ENCODE measurements at regions not wholly inside any gene's neighbourhood (a gene's known extent, or its start where the extent isn't known, plus 50 kb on each side); places are given as distances from the start of the nearest gene placed in this dataset.

DNA sequence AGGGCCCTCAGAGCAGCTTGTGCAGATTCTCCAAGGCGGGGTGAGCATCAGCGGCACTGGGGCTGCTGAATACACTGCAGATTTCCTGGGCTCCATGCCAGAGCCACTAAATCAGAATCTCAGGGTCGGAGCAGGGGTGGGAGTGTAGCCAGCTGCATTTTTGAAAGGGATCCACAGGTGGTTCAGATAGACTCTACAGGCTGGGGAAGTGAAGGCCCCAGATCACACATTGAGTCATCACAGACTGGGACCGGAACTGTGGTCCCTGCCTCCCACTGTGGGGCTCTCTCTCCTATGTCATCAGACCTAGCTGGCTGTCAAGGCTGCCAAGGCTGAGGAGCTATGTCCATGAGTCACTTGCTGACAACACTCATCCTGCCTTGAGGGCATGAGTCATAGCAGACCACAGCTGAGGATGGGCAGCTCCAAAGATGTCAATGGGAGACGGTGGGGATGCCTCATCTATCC lies 162.3 kb upstream of the MAMLD1 start:
- no peak overlapping the region for H4K91ac ChIP-seq (ENCODE audit: low read depth, low read length, poor library complexity)
- no peak overlapping the region for H3K4ac ChIP-seq (ENCODE audit: low read length)
- no peak overlapping the region for H3K23ac ChIP-seq (ENCODE audit: low read depth, low read length, poor library complexity)
- no peak overlapping the region for H2BK120ac ChIP-seq (ENCODE audit: low read depth, low read length)
- H3K4me2 ChIP-seq (ENCODE audit: insufficient read depth, low read length, poor library complexity, severe bottlenecking) = no peak overlapping the region
- H2BK15ac ChIP-seq (ENCODE audit: low read length) = no peak overlapping the region
- H3K9me3 ChIP-seq (replicated peaks in 1 of 2; ENCODE audit: control insufficient read depth in 2 of 2, insufficient read depth in 1 of 2, low read depth in 1 of 2, low read length in 2 of 2) = no peaks in the 10 kb centered on the region
- H3K9ac ChIP-seq (ENCODE audit: low read depth, low read length, poor library complexity) = no peak overlapping the region
- H2BK12ac ChIP-seq (ENCODE audit: low read length) = no peak overlapping the region
- no peak overlapping the region for H3K14ac ChIP-seq (ENCODE audit: low read length)
- no peak overlapping the region for H2BK5ac ChIP-seq (ENCODE audit: low read length)
- H3K27me3 ChIP-seq (ENCODE audit: control insufficient read depth in 3 of 3, insufficient read depth in 3 of 3, low read depth in 1 of 3, low read length in 3 of 3) = no peaks in the 10 kb centered on the region
- H2AFZ ChIP-seq (ENCODE audit: low read length) = no peak overlapping the region
- H3K4me3 ChIP-seq (ENCODE audit: low read length in 2 of 2) = no peak overlapping the region
- no peaks in the 10 kb centered on the region for H3K4me1 ChIP-seq (ENCODE audit: control insufficient read depth in 2 of 2, insufficient read depth in 1 of 2, low read depth in 1 of 2, low read length in 2 of 2)
- H2AK5ac ChIP-seq (ENCODE audit: low read depth, low read length) = no peak overlapping the region
- WGBS, 2 donors (ENCODE audit: extremely low coverage in 2 of 2, insufficient read length in 2 of 2, insufficient replicate concordance in 1 of 2) = no CpG with 5 or more reads among the region's 5 CpGs
- no peaks in the 10 kb centered on the region for H3K79me1 ChIP-seq (ENCODE audit: low read depth, low read length)
- no peaks in the 10 kb centered on the region for H3K36me3 ChIP-seq (replicated peaks in 1 of 2; ENCODE audit: control insufficient read depth in 2 of 2, insufficient read depth in 2 of 2, low read length in 2 of 2)
- H3K18ac ChIP-seq (ENCODE audit: low read length) = no peak overlapping the region
- no peak overlapping the region for H4K8ac ChIP-seq (ENCODE audit: low read depth, low read length)
- DNase-seq (ENCODE audit: low spot score) = no peak
- H3K27ac ChIP-seq (replicated peaks; ENCODE audit: low read length) = no peak overlapping the region

DNA sequence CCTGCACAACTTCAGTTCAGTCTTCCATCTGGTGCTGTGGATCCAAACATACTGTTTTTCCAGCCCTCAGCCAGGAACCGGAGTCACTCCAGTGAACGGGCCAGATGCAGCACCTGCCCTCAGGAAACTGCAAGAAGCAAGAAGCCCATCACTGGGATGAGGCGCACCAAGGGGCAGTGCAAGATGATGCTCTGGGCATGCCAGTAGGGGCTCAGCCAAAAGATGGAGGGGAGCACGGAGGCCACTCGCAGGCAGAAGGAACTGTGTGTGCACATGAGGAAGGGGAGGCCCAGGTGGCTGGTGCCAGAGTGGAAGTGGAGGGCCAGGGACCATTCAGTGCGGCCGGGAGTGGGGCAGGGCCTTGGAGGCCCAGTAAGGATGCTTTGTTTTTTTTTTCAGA lies 161.7 kb upstream of the MAMLD1 start:
- no peak overlapping the region for H2AK5ac ChIP-seq (ENCODE audit: low read depth, low read length)
- no peak overlapping the region for H3K27ac ChIP-seq (replicated peaks; ENCODE audit: low read length)
- no peak overlapping the region for H2AFZ ChIP-seq (ENCODE audit: low read length)
- H4K8ac ChIP-seq (ENCODE audit: low read depth, low read length) = no peak overlapping the region
- H3K4ac ChIP-seq (ENCODE audit: low read length) = no peak overlapping the region
- DNase-seq (ENCODE audit: low spot score) = no peak
- H3K4me2 ChIP-seq (ENCODE audit: insufficient read depth, low read length, poor library complexity, severe bottlenecking) = no peak overlapping the region
- H3K79me1 ChIP-seq (ENCODE audit: low read depth, low read length) = no peaks in the 10 kb centered on the region
- no peak overlapping the region for H3K14ac ChIP-seq (ENCODE audit: low read length)
- no peaks in the 10 kb centered on the region for H3K27me3 ChIP-seq (ENCODE audit: control insufficient read depth in 3 of 3, insufficient read depth in 3 of 3, low read depth in 1 of 3, low read length in 3 of 3)
- H3K23ac ChIP-seq (ENCODE audit: low read depth, low read length, poor library complexity) = no peak overlapping the region
- no peaks in the 10 kb centered on the region for H3K4me1 ChIP-seq (ENCODE audit: control insufficient read depth in 2 of 2, insufficient read depth in 1 of 2, low read depth in 1 of 2, low read length in 2 of 2)
- H2BK5ac ChIP-seq (ENCODE audit: low read length) = no peak overlapping the region
- no peak overlapping the region for H2BK15ac ChIP-seq (ENCODE audit: low read length)
- H2BK120ac ChIP-seq (ENCODE audit: low read depth, low read length) = no peak overlapping the region
- H3K18ac ChIP-seq (ENCODE audit: low read length) = no peak overlapping the region
- H3K36me3 ChIP-seq (replicated peaks in 1 of 2; ENCODE audit: control insufficient read depth in 2 of 2, insufficient read depth in 2 of 2, low read length in 2 of 2) = no peaks in the 10 kb centered on the region
- no CpG with 5 or more reads among the region's 7 CpGs for WGBS, 2 donors (ENCODE audit: extremely low coverage in 2 of 2, insufficient read length in 2 of 2, insufficient replicate concordance in 1 of 2)
- no peak overlapping the region for H3K9ac ChIP-seq (ENCODE audit: low read depth, low read length, poor library complexity)
- H3K4me3 ChIP-seq (ENCODE audit: low read length in 2 of 2) = no peak overlapping the region
- H2BK12ac ChIP-seq (ENCODE audit: low read length) = no peak overlapping the region
- H4K91ac ChIP-seq (ENCODE audit: low read depth, low read length, poor library complexity) = no peak overlapping the region
- no peaks in the 10 kb centered on the region for H3K9me3 ChIP-seq (replicated peaks in 1 of 2; ENCODE audit: control insufficient read depth in 2 of 2, insufficient read depth in 1 of 2, low read depth in 1 of 2, low read length in 2 of 2)

DNA sequence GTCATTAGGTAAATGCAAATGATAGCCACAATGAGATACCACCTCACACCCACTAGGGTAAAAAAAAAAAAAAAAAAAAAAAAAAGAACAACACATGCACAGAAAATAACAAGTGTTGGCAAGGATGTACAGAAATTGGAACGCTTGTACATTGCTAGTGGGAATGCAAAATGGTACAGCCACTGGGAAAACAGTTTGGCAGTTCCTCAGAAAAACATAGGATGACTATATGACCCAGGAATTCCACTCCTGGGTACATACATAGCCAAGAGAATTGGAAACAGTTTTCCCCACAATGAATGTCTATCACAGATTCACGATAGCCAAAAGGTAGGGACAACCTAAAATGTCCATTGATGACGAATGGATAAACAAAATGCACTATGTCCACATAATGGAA lies 161.3 kb upstream of the MAMLD1 start:
- no peak overlapping the region for H2AK5ac ChIP-seq (ENCODE audit: low read depth, low read length)
- H3K4me2 ChIP-seq (ENCODE audit: insufficient read depth, low read length, poor library complexity, severe bottlenecking) = no peak overlapping the region
- no peak overlapping the region for H2BK5ac ChIP-seq (ENCODE audit: low read length)
- no peak overlapping the region for H2BK15ac ChIP-seq (ENCODE audit: low read length)
- no peaks in the 10 kb centered on the region for H3K4me1 ChIP-seq (ENCODE audit: control insufficient read depth in 2 of 2, insufficient read depth in 1 of 2, low read depth in 1 of 2, low read length in 2 of 2)
- H3K4ac ChIP-seq (ENCODE audit: low read length) = no peak overlapping the region
- no peak overlapping the region for H3K18ac ChIP-seq (ENCODE audit: low read length)
- no peaks in the 10 kb centered on the region for H3K79me1 ChIP-seq (ENCODE audit: low read depth, low read length)
- WGBS, 2 donors (ENCODE audit: extremely low coverage in 2 of 2, insufficient read length in 2 of 2, insufficient replicate concordance in 1 of 2) = no CpG with 5 or more reads among the region's 3 CpGs
- H4K91ac ChIP-seq (ENCODE audit: low read depth, low read length, poor library complexity) = no peak overlapping the region
- H4K8ac ChIP-seq (ENCODE audit: low read depth, low read length) = no peak overlapping the region
- DNase-seq (ENCODE audit: low spot score) = no peak
- H3K36me3 ChIP-seq (replicated peaks in 1 of 2; ENCODE audit: control insufficient read depth in 2 of 2, insufficient read depth in 2 of 2, low read length in 2 of 2) = no peaks in the 10 kb centered on the region
- H3K23ac ChIP-seq (ENCODE audit: low read depth, low read length, poor library complexity) = no peak overlapping the region
- no peaks in the 10 kb centered on the region for H3K27me3 ChIP-seq (ENCODE audit: control insufficient read depth in 3 of 3, insufficient read depth in 3 of 3, low read depth in 1 of 3, low read length in 3 of 3)
- no peak overlapping the region for H2BK12ac ChIP-seq (ENCODE audit: low read length)
- H3K9me3 ChIP-seq (replicated peaks in 1 of 2; ENCODE audit: control insufficient read depth in 2 of 2, insufficient read depth in 1 of 2, low read depth in 1 of 2, low read length in 2 of 2) = no peaks in the 10 kb centered on the region
- H2BK120ac ChIP-seq (ENCODE audit: low read depth, low read length) = no peak overlapping the region
- H3K9ac ChIP-seq (ENCODE audit: low read depth, low read length, poor library complexity) = no peak overlapping the region
- no peak overlapping the region for H3K14ac ChIP-seq (ENCODE audit: low read length)
- no peak overlapping the region for H3K4me3 ChIP-seq (ENCODE audit: low read length in 2 of 2)
- no peak overlapping the region for H2AFZ ChIP-seq (ENCODE audit: low read length)
- H3K27ac ChIP-seq (replicated peaks; ENCODE audit: low read length) = no peak overlapping the region

DNA sequence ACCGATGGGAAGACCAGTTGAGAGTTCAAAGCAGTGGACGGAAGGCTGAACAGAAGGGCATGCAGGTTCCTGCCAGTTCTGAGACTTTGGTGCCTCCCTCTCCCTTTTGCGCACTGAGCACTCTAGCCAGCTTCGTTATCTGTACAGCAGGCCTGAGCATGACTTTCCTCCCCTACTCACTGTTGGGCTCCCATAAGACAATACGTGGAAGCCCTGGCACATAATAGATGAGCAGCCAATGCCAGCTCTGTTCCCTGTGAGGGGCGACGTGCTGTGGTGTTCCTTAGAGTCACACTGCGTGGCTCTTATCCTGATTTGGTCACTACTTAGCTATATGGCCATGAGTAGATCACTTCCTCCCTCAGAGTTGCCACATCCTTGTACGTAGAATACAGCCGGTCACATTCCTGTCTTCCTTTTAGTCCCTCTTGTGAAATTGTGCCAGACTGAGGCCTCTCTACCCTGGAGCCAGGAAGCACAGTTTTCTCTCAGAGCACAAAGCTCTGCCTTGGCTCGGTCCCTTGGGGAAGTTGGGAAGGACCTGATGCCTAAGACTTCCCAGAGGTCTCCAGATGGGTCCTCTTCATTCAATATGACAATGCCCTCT lies 160.4 kb upstream of the MAMLD1 start:
- Histone ChIP-seq H3K4ac (ENCODE audit: low read length) (no peak overlapping the region), H4K91ac (ENCODE audit: low read depth, low read length, poor library complexity) (no peak overlapping the region), H3K9me3 (replicated peaks in 1 of 2; ENCODE audit: control insufficient read depth in 2 of 2, insufficient read depth in 1 of 2, low read depth in 1 of 2, low read length in 2 of 2) (no peaks in the 10 kb centered on the region), H3K18ac (ENCODE audit: low read length) (no peak overlapping the region), H3K4me1 (ENCODE audit: control insufficient read depth in 2 of 2, insufficient read depth in 1 of 2, low read depth in 1 of 2, low read length in 2 of 2) (no peaks in the 10 kb centered on the region), H2BK12ac (ENCODE audit: low read length) (no peak overlapping the region), H3K9ac (ENCODE audit: low read depth, low read length, poor library complexity) (no peak overlapping the region), H2AK5ac (ENCODE audit: low read depth, low read length) (no peak overlapping the region), H3K23ac (ENCODE audit: low read depth, low read length, poor library complexity) (no peak overlapping the region), H3K36me3 (replicated peaks in 1 of 2; ENCODE audit: control insufficient read depth in 2 of 2, insufficient read depth in 2 of 2, low read length in 2 of 2) (no peaks in the 10 kb centered on the region), H4K8ac (ENCODE audit: low read depth, low read length) (no peak overlapping the region), H3K27me3 (ENCODE audit: control insufficient read depth in 3 of 3, insufficient read depth in 3 of 3, low read depth in 1 of 3, low read length in 3 of 3) (peaks cover 0 to 1% (median 0%) of the 10 kb centered on the region in 3 experiments), H2BK15ac (ENCODE audit: low read length) (no peak overlapping the region), H2AFZ (ENCODE audit: low read length) (no peak overlapping the region), H2BK5ac (ENCODE audit: low read length) (no peak overlapping the region), H3K4me2 (ENCODE audit: insufficient read depth, low read length, poor library complexity, severe bottlenecking) (no peak overlapping the region), H3K4me3 (ENCODE audit: low read length in 2 of 2) (no peak overlapping the region), H3K14ac (ENCODE audit: low read length) (no peak overlapping the region), H3K27ac (replicated peaks; ENCODE audit: low read length) (no peak overlapping the region), H3K79me1 (ENCODE audit: low read depth, low read length) (no peaks in the 10 kb centered on the region), H2BK120ac (ENCODE audit: low read depth, low read length) (no peak overlapping the region)
- no peak for DNase-seq (ENCODE audit: low spot score)
- WGBS, 2 donors (ENCODE audit: extremely low coverage in 2 of 2, insufficient read length in 2 of 2, insufficient replicate concordance in 1 of 2) = no CpG with 5 or more reads among the region's 11 CpGs

Data from neuronal stem cell (in vitro differentiated cells).